ENCODE measurements at regions not wholly inside any gene's neighbourhood (a gene's known extent, or its start where the extent isn't known, plus 50 kb on each side); places are given as distances from the start of the nearest gene placed in this dataset.

GRCh38 chr13:88063741-88064140, 392.6 kb downstream of the SLITRK5 start:
- no peak for TF ChIP-seq CTCF (IDR thresholded peaks at IDR 0.05; ENCODE audit: low read depth, low read length, poor library complexity, severe bottlenecking)
- no peak for TF ChIP-seq EZH2phosphoT487 (IDR thresholded peaks at IDR 0.05; ENCODE audit: borderline replicate concordance, low read length)
